Dermis microvascular lymphatic vessel endothelial cell (primary cell): ENCODE measurements at regions not wholly inside any gene's neighbourhood (a gene's known extent, or its start where the extent isn't known, plus 50 kb on each side); places are given as distances from the start of the nearest gene placed in this dataset.
"Not testable (repeated sequence)": the region's sequence is repeated elsewhere in the genome, so short reads cannot be mapped to it uniquely, and the experiment has no call there.

Source experiments
- DNase-seq, 2 donors: peaks; one replicate each; pipeline versions ENCODE4 v3.0.0 to v3.0.0-alpha.2; 2010; ENCODE audit warnings: low read depth in 2 of 2

DNA sequence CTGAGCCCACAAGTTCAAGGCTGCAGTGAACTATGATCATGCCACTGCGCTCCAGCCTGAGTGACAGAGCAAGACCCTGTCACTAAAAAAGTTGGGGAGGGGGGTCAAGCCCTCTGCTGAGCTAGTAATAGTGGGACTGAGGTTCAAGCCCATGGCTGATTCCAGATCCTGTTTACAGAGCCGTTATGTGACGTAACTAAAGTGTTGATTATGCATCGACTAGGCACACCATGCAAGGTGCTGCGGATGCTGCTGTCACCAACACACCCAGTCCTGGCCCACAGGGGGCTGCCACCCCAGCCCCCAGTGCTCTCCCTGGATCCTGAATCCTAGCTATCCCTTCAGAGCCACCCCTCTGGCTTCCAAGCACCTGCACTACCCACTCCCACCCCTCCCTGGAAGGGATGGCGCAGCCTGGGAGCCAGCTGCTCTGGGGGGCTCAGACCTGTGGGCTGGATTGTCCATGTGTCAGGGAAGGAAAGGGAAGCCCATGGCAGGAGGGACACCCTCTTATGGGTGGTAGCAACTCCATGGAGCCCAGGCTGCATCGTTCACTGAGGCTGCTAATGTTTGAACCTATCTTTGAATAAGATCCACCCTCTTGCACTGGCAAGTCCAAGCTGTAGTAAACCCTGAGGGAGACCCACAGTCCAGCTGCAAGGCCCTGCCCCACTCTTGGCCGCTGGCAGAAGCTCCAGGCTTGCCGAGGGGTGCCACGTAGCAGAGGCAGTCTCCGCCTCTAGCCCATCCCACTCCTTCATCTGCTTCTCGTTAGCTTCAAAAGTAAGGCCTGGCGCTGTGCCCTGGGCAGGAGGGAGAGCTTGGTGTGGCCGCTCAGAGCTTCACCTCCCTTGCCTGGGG is 95.0 kb downstream of the SNX5 start:
- peak in 1 of 2 donors; percentile 62 for DNase-seq

DNA sequence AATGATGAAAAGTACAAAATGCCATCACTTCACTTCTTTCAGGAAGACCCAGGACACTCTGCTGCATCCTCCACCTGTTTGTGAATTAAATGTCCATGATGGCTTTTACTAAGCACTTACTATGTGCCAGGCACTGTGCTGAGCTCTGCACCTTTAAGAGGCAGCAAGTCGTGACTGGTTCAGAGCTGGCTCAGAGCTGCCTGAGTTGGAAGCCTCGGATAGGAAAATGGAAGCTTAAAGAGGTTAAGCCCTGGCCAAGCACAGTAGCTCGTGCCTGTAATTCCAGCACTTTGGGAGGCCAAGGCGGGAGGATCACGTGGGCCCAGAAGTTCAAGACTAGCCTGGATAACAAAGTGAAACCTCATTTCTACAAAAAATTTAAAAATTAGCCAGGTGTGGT is 95.6 kb downstream of the SNX5 start:
- no peak for DNase-seq

- no peak for DNase-seq
Measured at GRCh38 chr20:17872434-17872833, 96.2 kb downstream of the SNX5 start.

GRCh38 chr20:17871886-17872285 is 96.7 kb downstream of the SNX5 start:
- no peak for DNase-seq

GRCh38 chr20:17871181-17871580 is 97.4 kb downstream of the SNX5 start:
- no peak for DNase-seq

- DNase-seq = no peak
Measured at GRCh38 chr20:17870086-17870740, 98.4 kb downstream of the SNX5 start.

DNA sequence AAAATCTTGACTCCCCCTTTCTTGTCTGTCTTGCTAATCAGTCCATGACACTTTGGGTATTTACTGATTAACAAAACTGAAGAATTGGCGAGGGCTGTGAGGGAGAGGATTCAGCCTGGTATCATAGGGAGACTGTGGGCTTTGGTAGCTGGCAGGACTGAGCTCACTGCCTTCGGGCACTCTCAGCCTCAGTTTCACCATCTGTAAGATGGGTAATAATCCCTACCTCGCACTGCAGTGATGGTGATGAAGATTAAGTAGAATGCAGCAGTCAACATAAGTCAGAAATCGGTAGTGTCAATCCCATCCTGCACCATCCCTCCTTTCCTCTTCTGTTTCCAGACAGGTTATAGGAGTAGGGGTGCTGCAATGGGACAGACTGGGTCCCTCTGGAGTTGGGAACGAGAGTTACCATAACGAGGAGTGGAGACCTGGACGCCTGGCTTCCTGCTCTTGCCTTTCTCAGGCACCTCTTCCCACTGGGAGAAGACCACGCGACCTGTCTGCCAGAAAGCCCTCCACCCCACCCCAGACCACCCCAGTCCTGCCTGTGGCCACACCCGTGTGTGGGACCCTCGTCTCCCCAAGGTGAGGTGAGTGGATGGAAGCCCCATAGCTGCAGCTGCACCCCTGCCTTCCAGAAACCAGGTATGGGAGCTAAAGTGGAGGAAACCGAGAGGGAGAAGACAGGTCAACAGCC is 99.1 kb downstream of the SNX5 start:
- no peak for DNase-seq

- DNase-seq = no peak
Measured at GRCh38 chr20:17868700-17869231, 99.8 kb downstream of the SNX5 start.

- no peak for DNase-seq
Measured at GRCh38 chr20:17868151-17868550, 100.4 kb downstream of the SNX5 start.

GRCh38 chr20:17867131-17867925 is 101.3 kb downstream of the SNX5 start:
- DNase-seq = no peak

DNA sequence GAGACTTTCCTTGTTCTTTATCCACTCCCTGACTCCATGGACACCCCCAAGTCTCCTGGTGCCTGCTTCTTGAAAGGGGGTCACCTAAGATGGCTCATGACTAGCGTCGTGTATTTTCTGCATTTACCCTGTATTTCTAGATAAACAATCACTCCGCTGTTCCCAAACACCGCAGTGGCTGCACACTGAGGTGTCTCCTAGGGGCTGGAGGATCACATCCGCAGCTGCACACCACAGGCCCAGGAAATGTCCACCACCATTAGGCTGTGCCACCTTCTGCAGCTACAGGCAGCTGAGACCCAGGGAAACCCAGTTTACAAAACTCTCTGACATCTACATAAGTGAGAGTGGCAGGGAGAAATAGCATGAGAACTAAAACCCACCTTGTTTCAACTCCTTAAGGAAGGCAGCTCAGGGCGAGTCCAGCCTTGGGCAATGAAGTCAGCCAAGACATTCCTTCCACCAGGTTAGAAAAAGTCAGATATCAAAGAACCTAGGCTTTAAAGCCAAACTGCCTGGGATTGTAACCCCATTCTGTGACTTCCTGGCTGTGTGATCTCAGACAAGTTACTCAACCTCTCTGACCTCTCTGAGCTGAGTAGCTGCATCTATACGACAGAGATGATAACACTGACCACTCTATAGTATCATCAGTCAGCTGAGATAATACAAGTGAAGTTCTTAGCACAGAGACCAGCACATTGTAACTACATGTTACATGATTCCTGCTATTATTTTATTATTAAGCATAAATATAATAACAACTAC is 102.2 kb downstream of the SNX5 start:
- DNase-seq = no peak

DNA sequence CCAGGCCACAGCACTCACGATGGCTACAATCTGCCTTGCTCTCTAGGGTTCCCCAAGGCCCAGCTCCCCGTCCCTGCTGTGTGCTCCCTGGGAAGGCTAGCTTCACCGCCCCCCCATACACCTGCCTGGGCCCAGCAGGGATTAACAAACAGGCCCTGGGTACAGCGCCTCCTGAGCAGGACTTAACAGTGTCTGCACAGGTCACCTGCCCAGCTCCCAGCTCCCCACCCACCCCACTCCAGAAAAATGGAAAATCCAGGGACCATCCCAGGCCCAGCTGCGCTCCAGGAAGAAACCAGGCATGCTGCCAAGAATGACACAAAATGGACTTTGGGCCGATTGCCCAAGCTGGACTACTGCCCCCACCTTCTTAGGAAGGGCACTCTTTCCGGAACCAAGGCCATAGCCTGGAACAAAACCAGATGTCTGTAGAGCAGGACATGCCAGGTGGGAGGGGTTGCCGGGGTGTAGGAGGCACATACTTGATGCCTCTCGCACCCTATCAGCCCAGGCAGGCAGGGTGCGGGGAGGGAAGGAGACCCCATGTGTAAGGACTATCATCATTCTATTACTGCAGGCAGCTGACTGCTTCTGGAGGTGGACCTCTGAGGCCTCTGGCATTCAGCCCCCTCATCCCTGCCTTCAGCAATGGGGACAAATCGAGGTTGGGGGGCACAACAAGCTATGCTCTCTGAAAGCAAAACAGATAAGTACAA is 104.9 kb downstream of the SNX5 start:
- DNase-seq = peak; percentile 90 to 92

DNA sequence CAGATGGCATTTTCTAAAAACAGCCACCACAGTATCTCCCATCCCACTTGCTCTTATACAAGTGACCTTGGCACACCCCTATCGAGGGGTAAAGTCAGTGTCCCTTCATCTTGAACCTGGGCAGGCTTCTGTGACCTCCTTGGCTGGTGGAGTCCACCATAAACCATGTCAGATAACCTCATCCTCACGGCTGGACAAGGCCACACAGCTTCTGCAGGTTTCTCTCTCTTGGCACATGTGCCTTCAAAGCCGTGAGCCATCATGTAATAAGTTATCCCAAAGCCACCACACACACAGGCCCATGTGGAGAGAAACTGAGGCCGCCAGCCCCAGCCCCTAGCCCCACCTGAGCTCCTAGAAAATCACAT is 105.4 kb downstream of the SNX5 start:
- no peak for DNase-seq

DNA sequence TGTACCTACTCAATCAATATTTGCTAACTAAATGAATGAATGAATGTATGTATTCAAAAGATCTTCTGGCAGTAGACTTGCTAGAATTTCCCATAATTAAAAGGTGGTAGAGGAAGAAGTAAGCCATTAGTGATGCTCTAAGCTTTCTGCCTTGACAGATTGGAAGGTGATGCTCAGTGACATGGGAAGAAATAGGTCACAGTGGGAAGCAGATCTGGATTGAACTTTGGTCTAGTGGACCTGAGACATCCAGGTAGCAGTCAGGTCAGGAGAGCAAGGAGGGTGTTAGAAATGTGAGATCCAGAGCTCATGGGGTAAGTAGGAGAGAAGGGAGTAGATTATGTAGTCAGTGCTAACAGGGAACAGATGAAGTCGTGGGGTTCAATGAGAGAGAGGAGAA is 106.4 kb downstream of the SNX5 start:
- no peak for DNase-seq

- DNase-seq = not testable (repeated sequence)
Measured at GRCh38 chr20:17861620-17862019, 107.0 kb downstream of the SNX5 start.

- no peak for DNase-seq
Measured at GRCh38 chr20:17860301-17861197, 108.0 kb downstream of the SNX5 start.

GRCh38 chr20:17859616-17860232 is 108.9 kb downstream of the SNX5 start:
- no peak for DNase-seq

DNA sequence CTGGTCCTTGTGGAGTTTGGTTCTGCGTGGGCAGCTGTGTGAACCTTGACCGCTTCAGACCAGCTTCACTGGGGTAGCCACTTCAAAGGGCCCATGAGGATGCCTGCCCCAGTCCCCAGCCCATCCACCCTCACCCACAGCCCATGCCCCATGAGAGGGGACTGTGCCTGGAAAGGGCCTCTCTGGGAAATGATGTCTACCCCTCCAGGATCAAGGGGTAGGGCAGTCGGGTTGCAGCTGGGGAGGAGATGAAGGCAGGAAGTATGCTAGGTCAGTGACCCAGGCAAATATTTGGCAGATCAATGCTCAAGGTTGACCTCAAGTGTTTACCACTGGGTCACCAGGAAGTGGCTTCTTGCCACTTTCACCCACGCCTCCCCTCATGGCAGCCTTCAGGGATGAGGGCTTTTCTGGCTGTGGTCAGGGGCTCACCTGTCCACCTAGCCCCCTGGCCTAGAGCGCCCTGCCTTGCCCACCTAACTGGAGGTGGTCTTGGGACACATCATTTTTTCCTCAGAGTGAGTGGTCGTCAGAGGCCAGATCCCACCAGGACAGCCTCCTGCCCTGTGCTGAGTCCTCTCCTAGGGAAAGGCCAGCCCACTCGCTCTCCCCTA is 109.5 kb downstream of the SNX5 start:
- no peak for DNase-seq
